ENCODE measurements at regions not wholly inside any gene's neighbourhood (a gene's known extent, or its start where the extent isn't known, plus 50 kb on each side); places are given as distances from the start of the nearest gene placed in this dataset.

- TF ChIP-seq, protein P1, sequence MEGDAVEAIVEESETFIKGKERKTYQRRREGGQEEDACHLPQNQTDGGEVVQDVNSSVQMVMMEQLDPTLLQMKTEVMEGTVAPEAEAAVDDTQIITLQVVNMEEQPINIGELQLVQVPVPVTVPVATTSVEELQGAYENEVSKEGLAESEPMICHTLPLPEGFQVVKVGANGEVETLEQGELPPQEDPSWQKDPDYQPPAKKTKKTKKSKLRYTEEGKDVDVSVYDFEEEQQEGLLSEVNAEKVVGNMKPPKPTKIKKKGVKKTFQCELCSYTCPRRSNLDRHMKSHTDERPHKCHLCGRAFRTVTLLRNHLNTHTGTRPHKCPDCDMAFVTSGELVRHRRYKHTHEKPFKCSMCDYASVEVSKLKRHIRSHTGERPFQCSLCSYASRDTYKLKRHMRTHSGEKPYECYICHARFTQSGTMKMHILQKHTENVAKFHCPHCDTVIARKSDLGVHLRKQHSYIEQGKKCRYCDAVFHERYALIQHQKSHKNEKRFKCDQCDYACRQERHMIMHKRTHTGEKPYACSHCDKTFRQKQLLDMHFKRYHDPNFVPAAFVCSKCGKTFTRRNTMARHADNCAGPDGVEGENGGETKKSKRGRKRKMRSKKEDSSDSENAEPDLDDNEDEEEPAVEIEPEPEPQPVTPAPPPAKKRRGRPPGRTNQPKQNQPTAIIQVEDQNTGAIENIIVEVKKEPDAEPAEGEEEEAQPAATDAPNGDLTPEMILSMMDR (IDR thresholded peaks at IDR 0.05), result no peak
- TF ChIP-seq ZFX (IDR thresholded peaks at IDR 0.05; ENCODE audit: borderline replicate concordance), result no peak
These were observed 146.3 kb upstream of the GJE1 start for GRCh38 chr6:141986457-141986856.
